Lower lobe of right lung (tissue), 2 donors: ENCODE measurements at regions not wholly inside any gene's neighbourhood (a gene's known extent, or its start where the extent isn't known, plus 50 kb on each side); places are given as distances from the start of the nearest gene placed in this dataset.

ENCODE experiments used
- ATAC-seq, 2 donors: fragments of 200-7000 bp; cut with Tn5 transposase; one replicate each; pipeline ENCODE4 v1.9.1; 2020 to 2022; ENCODE audit warnings: mild to moderate bottlenecking in 2 of 2, moderate library complexity in 2 of 2
- DNase-seq: peaks from one replicate; pipeline ENCODE4 v3.0.0-alpha.2; 2020
- H3K27ac ChIP-seq: fragments of 200-600 bp; one replicate; pipeline ENCODE4 v1.8.0; 2022
- H3K27me3 ChIP-seq: fragments of 200-600 bp; one replicate; pipeline ENCODE4 v1.8.0; 2022; ENCODE audit warnings: low read depth
- H3K36me3 ChIP-seq: fragments of 200-600 bp; one replicate; pipeline ENCODE4 v1.8.0; 2022; ENCODE audit warnings: mild to moderate bottlenecking
- H3K4me1 ChIP-seq: fragments of 200-600 bp; one replicate; pipeline ENCODE4 v1.8.0; 2022
- H3K4me3 ChIP-seq: fragments of 200-600 bp; one replicate; pipeline ENCODE4 v1.8.0; 2022; ENCODE audit warnings: mild to moderate bottlenecking
- H3K9me3 ChIP-seq: fragments of 200-600 bp; one replicate; pipeline ENCODE4 v1.8.0; 2022
- intact Hi-C: fragments of 100-400 bp; cut with DNase I; formaldehyde crosslinking; loops from one replicate; pipeline ENCODE4 v1.11.0; 2022
- TF ChIP-seq, protein P1 (sequence below): fragments of 200-600 bp; IDR thresholded peaks from one replicate; pipeline ENCODE4 v1.8.0; 2022; ENCODE audit warnings: antibody characterized with exemption, mild to moderate bottlenecking
- donor health status: DM: no; HTN: yes; CAD: no; lungs with severe emphysema.

DNA sequence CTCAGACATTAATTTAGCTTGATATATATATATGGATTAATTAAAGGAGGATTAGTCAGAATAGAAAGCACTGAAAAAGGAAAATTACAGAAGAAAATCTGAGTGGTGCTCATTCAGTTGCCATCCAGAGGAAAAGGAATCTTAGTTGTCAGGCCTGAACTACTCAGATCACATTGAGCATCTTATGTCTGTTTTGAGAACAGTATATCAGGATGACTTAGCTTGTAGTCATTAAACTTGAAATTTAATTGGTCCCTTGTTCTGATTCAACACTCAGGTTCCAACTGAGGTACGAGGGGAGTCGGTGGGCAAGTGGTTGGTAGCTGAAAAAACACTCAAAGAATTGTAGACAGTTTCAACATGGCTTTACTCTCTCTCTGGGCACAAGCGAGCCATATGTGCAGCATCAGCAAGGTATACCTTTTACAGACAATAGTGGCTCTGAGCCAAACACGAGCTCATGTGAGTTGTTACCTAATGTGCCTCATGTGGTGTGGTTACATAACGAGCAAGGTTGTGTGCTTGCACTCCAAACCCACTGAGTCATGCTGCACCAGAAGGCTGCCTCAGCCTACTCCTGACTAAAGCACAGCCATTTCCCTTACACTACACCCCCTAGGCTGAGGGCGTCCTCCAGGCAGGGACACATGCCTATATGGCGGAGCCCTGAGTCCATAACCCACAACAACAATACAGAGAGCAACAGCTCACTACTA is 73.0 kb upstream of the HMGN3 start:
- ATAC-seq (no peak), DNase-seq (no peak)
- no peaks in the 10 kb centered on the region for H3K36me3 ChIP-seq
- no peaks in the 10 kb centered on the region for H3K9me3 ChIP-seq
- no peaks in the 10 kb centered on the region for H3K27me3 ChIP-seq
- no peaks in the 10 kb centered on the region for H3K4me1 ChIP-seq
- H3K27ac ChIP-seq, result no peak overlapping the region
- intact Hi-C loops, result no loop called here
- TF ChIP-seq, protein P1, sequence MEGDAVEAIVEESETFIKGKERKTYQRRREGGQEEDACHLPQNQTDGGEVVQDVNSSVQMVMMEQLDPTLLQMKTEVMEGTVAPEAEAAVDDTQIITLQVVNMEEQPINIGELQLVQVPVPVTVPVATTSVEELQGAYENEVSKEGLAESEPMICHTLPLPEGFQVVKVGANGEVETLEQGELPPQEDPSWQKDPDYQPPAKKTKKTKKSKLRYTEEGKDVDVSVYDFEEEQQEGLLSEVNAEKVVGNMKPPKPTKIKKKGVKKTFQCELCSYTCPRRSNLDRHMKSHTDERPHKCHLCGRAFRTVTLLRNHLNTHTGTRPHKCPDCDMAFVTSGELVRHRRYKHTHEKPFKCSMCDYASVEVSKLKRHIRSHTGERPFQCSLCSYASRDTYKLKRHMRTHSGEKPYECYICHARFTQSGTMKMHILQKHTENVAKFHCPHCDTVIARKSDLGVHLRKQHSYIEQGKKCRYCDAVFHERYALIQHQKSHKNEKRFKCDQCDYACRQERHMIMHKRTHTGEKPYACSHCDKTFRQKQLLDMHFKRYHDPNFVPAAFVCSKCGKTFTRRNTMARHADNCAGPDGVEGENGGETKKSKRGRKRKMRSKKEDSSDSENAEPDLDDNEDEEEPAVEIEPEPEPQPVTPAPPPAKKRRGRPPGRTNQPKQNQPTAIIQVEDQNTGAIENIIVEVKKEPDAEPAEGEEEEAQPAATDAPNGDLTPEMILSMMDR, result no peak
- H3K4me3 ChIP-seq, result no peak overlapping the region

DNA sequence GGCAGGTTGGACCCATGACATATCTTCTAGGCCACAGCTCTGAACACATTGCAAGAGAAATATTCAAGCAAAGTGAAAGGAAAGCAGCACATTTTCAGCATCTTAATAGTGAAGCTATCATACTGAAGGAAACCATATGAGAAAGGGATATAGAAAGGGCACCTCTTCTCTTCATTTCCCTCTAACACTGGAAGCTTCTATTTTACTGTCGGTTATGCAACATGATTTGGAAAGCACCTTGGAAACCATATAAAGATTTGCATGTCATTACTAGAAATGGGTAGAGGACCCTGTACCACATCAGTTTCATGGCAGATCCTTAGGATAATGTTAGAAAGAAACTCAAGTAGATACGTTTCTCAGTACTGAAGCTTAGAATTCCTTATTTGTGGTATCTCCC is 70.5 kb upstream of the HMGN3 start:
- intact Hi-C loops, result no loop called here
- Histone ChIP-seq H3K27ac (no peak overlapping the region), H3K4me3 (no peak overlapping the region), H3K9me3 (no peaks in the 10 kb centered on the region), H3K4me1 (no peaks in the 10 kb centered on the region), H3K36me3 (no peaks in the 10 kb centered on the region), H3K27me3 (no peaks in the 10 kb centered on the region)
- no peak for DNase-seq
- TF ChIP-seq, protein P1, result no peak
- ATAC-seq, result no peak

DNA sequence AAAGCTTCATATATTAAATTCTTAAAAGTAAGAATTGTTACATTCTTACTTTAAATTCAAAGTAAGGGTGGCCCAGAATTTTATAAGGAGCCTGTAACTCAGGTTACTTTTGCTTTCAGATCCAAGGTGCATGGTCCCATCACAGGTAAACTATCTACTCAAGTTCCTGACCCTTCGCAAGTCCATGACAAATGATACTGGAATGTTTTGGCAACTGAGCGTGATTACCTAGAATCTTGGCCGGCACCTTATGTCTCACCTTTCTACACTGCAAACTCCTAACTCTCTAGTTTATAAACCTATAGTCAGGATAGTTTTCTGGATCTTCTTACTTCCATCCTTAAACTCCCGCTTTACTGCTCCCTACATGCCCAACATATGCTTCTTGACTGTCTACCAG is 67.9 kb upstream of the HMGN3 start:
- intact Hi-C loops, result no loop called here
- no peaks in the 10 kb centered on the region for H3K9me3 ChIP-seq
- H3K27ac ChIP-seq, result no peak overlapping the region
- no peak for ATAC-seq
- no peaks in the 10 kb centered on the region for H3K4me1 ChIP-seq
- no peaks in the 10 kb centered on the region for H3K27me3 ChIP-seq
- DNase-seq, result no peak
- H3K4me3 ChIP-seq, result no peak overlapping the region
- TF ChIP-seq, protein P1, result no peak
- no peaks in the 10 kb centered on the region for H3K36me3 ChIP-seq

DNA sequence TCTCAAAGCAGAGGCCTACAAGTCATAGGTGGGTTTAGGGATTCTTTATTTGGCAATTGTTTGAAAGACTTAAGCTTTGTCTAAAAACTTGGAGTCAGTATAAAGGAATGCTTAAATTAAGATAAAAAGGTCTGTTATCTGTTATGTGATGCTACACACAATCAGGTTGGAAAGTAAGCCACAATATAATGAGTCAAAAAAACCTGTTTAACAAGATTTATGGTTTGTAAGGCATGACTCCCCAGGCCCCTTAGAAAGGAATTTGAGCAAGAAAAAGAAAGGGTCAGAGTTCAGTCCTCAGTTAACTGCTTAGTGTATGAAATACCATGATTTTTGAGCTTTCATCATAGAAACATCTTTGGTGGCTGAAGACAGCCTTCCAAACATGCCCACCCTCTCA is 66.8 kb upstream of the HMGN3 start:
- no peaks in the 10 kb centered on the region for H3K27me3 ChIP-seq
- TF ChIP-seq, protein P1, result no peak
- H3K36me3 ChIP-seq, result no peaks in the 10 kb centered on the region
- DNase-seq (no peak), ATAC-seq (no peak)
- H3K27ac ChIP-seq, result no peak overlapping the region
- intact Hi-C loops, result no loop called here
- no peak overlapping the region for H3K4me3 ChIP-seq
- no peaks in the 10 kb centered on the region for H3K9me3 ChIP-seq
- no peaks in the 10 kb centered on the region for H3K4me1 ChIP-seq

DNA sequence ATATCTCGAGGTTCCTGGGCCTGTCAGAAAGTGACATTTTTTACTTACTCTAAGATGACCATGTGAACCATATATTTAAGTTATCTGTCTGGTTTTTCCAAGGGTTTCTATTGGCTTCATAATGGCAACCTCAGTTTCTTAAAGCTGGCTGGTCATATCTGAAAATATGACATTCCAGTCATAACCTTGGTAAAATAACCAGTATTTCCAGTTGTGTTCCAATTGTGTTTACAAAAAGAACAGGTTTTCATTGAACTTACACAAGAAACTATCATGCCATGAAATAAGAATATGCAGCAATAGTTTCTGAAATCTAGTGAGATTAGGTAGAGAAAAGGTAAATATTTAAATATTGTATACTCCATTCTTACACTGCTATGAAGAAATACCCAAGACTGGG is 61.7 kb upstream of the HMGN3 start:
- no peaks in the 10 kb centered on the region for H3K4me1 ChIP-seq
- no peaks in the 10 kb centered on the region for H3K9me3 ChIP-seq
- H3K27me3 ChIP-seq, result no peaks in the 10 kb centered on the region
- DNase-seq, result no peak
- no peaks in the 10 kb centered on the region for H3K36me3 ChIP-seq
- H3K27ac ChIP-seq, result no peak overlapping the region
- H3K4me3 ChIP-seq, result no peak overlapping the region
- intact Hi-C loops, result no loop called here
- TF ChIP-seq, protein P1, result no peak
- no peak for ATAC-seq
